Activated T-cell treated with anti-CD3 and anti-CD28 coated beads, Interleukin-2, amount 50 U/mL, for 24 hours (primary cell): ENCODE measurements at regions not wholly inside any gene's neighbourhood (a gene's known extent, or its start where the extent isn't known, plus 50 kb on each side); places are given as distances from the start of the nearest gene placed in this dataset.
"Not testable (repeated sequence)": the region's sequence is repeated elsewhere in the genome, so short reads cannot be mapped to it uniquely, and the experiment has no call there.

Experiments
- DNase-seq: peaks from one replicate; pipeline ENCODE4 v3.0.0-alpha.2; 2020
- H3K27ac Mint-ChIP-seq: 2 replicates; pipeline ENCODE4 v1.8.0; 2020; ENCODE audit warnings: mild to moderate bottlenecking, mixed read lengths
- H3K27me3 Mint-ChIP-seq: 2 replicates; pipeline ENCODE4 v1.8.0; 2020; ENCODE audit warnings: mixed read lengths
- H3K36me3 Mint-ChIP-seq: 2 replicates; pipeline ENCODE4 v1.8.0; 2020; ENCODE audit warnings: low read depth, mixed read lengths
- H3K4me1 Mint-ChIP-seq: 2 replicates; pipeline ENCODE4 v1.8.0; 2020; ENCODE audit warnings: low read depth, mixed read lengths
- H3K4me3 Mint-ChIP-seq: 2 replicates; pipeline ENCODE4 v1.8.0; 2020; ENCODE audit warnings: mild to moderate bottlenecking, moderate library complexity, mixed read lengths
- H3K9me3 Mint-ChIP-seq: 2 replicates; pipeline ENCODE4 v1.8.0; 2020; ENCODE audit warnings: mixed read lengths

DNA sequence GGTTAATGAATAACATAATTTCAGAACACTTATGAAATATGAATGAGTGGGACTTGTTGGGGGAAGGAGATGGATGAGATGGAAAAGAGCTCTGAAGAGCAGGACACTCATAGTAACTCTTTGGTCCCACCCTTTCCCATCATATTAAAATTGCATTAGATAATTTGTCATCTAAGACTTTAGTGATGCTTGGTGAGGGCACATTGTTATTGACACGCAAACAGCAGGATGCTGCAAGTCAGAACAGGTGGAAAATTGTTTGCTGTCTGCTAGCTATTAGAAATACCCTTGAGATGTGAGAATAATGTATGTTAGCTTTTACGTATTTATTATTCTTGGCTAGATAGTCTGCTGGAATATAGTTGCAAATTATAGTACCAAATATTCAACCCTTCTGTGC, 75.7 kb downstream of the TANC2 start:
- H3K9me3 Mint-ChIP-seq, result no peaks in the 10 kb centered on the region
- peaks cover 12% of the 10 kb centered on the region for H3K4me1 Mint-ChIP-seq
- H3K27ac Mint-ChIP-seq, result no peak overlapping the region
- H3K36me3 Mint-ChIP-seq, result no peaks in the 10 kb centered on the region
- no peaks in the 10 kb centered on the region for H3K27me3 Mint-ChIP-seq
- no peak overlapping the region for H3K4me3 Mint-ChIP-seq
- DNase-seq, result no peak

DNA sequence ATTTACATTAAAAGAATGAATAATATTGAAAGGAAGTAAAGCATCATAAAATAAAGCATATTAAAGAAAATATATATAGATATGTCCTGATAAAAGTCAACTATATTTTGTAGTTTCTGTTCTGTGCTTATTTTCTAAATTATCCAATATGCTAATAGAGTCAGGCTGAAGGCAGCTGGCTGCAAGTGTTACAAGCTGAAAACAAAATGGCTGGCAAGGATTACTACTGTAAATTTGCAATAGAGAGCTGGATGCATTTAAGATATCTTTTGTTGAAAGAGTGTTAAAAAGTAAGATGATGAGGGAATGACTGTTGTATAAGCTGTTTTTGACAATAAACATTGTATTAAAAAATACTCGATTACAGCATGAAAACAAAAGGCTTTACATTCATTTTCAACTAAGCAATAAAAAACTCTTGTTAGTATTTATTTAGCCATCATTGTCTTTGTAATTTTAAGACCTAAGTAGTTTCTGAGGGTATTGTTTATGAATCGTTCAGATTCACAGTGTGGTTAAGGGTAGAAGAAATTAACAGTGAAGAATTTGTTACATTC, 76.3 kb downstream of the TANC2 start:
- Mint-ChIP-seq H3K4me3 (no peak overlapping the region), H3K4me1 (peaks cover 12% of the 10 kb centered on the region), H3K9me3 (no peaks in the 10 kb centered on the region), H3K27ac (no peak overlapping the region), H3K36me3 (no peaks in the 10 kb centered on the region), H3K27me3 (no peaks in the 10 kb centered on the region)
- DNase-seq, result no peak

DNA sequence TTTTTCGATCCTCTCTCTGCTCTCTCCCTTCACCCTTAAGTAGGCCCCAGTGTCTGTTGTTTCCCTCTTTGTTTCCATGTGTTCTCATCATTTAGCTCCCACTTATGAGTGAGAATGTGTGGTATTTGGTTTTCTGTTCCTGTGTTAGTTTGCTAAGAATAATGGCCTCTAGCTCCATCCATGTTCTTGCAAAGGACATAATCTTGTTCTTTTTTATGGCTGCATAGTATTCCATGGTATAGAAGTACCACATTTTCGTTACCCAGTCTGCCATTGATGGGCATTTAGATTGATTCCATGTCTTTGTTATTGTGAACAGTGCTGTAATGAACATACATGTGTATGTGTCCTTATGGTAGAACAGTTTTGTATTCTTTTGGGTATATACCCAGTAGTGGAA, 91.5 kb downstream of the TANC2 start:
- DNase-seq, result not testable (repeated sequence)

DNA sequence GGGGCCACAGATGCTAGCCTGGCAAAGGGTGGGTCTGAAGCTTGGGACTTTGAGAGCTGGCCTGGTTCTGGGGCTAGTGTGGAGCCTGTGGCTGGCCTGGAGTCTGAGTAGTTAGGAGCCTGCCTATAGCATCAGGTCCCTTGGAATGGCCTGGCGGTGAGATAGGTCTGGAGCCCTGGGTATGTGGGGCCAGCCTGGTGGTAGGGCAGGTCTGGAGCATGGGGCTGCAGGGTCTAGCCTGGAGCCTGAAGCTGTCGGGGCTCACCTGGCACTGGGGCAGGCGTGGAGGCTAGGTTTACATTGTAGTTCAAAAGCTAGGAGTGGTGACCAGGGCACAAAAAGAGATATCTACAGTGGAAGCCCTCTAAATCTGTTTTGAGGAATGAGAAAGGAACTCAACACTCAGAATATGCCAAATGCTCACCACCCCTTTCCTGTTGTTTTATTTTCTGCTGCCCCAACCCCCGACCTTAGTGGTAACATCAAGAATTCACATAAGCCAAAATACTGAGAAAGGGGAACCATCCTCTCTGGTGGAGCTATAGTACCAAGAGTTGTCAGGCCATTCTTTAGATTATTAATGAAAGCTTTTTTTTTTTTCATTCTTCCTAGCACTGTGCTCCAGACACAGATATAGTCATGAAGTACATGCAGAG, 100.3 kb downstream of the TANC2 start:
- Mint-ChIP-seq H3K27me3 (no peaks in the 10 kb centered on the region), H3K4me3 (no peak overlapping the region), H3K27ac (no peak overlapping the region), H3K9me3 (no peaks in the 10 kb centered on the region), H3K4me1 (peaks cover 23% of the 10 kb centered on the region), H3K36me3 (no peaks in the 10 kb centered on the region)
- DNase-seq, result no peak

More for the DNA sequence above, 91.5 kb downstream of the TANC2 start:
- H3K27ac Mint-ChIP-seq, H3K4me1 Mint-ChIP-seq, H3K27me3 Mint-ChIP-seq, H3K36me3 Mint-ChIP-seq, H3K4me3 Mint-ChIP-seq, H3K9me3 Mint-ChIP-seq: not testable (repeated sequence)

DNA sequence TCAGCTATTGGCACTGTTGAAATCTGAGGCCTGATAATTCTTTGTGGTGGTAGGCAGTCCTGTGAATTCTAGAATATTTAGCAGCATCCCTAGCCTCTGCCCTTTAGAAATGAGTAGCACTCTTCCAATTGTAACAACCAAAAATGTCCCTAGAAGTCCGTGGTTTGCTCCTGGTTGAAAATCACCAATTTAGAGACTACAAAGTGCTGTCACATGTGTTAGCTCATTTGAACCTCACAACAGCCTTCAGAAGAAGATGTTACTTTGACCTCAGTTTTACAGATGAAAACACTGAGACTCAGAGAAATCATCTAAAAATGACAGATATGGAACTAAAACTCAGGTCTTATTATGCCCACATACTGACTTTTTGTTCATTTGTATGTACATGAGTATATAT, 103.2 kb downstream of the TANC2 start:
- H3K27me3 Mint-ChIP-seq, result no peaks in the 10 kb centered on the region
- DNase-seq, result no peak
- H3K9me3 Mint-ChIP-seq, result no peaks in the 10 kb centered on the region
- no peak overlapping the region for H3K4me3 Mint-ChIP-seq
- peaks cover 29% of the 10 kb centered on the region for H3K4me1 Mint-ChIP-seq
- no peaks in the 10 kb centered on the region for H3K36me3 Mint-ChIP-seq
- H3K27ac Mint-ChIP-seq, result no peak overlapping the region

DNA sequence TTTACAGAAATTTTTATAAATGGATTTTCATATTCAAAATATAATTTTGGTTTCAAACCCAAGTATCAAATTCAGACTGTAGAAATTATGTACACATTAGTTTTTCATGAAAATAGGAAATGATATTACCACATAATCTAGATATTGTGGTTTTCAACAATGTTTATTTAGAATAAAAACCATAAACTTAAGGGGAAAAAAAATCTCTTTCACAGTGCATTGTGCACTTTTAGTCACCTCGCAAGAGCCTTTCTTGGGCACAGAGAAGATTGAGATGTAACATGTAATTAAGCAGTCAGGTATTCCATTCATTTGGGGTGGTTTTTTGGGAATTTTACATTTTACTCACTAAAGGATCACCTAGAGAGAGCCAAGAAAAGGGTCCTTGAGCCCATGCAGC, 104.0 kb downstream of the TANC2 start:
- H3K4me1 Mint-ChIP-seq, result peaks cover 29% of the 10 kb centered on the region
- H3K9me3 Mint-ChIP-seq, result no peaks in the 10 kb centered on the region
- no peaks in the 10 kb centered on the region for H3K36me3 Mint-ChIP-seq
- no peak overlapping the region for H3K27ac Mint-ChIP-seq
- DNase-seq, result no peak
- no peaks in the 10 kb centered on the region for H3K27me3 Mint-ChIP-seq
- no peak overlapping the region for H3K4me3 Mint-ChIP-seq

DNA sequence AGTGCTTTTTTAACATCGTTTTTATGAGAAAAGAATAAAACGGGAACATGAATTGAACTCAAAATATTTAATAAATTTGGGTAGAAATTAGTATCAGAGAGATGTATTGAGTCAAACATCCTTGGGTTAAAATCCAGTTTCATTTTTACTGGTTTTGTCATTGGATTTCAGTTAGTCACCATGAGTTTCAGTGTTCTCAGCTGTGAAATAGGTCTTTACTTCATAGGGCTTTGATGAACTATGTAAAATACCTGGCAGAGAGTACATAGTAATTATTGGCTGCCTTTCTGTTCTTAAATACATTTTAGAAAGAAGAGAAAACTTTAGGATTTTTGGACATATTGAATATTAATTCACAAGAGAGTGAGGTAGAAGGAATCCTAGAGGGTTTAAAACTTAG, 105.8 kb downstream of the TANC2 start:
- H3K9me3 Mint-ChIP-seq, result no peaks in the 10 kb centered on the region
- H3K27ac Mint-ChIP-seq, result no peak overlapping the region
- H3K27me3 Mint-ChIP-seq, result no peaks in the 10 kb centered on the region
- no peak for DNase-seq
- H3K4me1 Mint-ChIP-seq, result peaks cover 19% of the 10 kb centered on the region
- no peak overlapping the region for H3K4me3 Mint-ChIP-seq
- H3K36me3 Mint-ChIP-seq, result no peaks in the 10 kb centered on the region

DNA sequence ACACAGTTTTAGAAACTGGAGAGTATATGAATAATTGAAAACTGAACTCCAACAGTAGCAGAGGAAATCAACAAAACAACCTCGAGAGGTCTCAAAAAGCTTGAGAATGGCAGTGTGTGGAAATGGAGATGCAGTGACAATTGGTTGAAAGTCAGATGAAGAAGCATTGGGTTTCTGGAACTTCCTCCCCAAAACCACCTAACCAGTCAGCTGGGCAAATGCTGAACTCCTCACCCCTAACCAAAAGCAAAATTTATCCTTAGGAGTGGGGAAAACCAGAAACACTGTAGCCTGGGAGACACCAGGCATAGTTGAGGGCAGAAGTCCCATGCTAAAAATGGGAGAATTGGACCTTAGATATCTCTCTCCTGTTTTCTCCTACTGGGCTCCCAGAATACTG, 109.9 kb downstream of the TANC2 start:
- Mint-ChIP-seq H3K9me3 (no peaks in the 10 kb centered on the region), H3K4me1 (peaks cover 8% of the 10 kb centered on the region), H3K27ac (no peak overlapping the region), H3K27me3 (no peaks in the 10 kb centered on the region), H3K4me3 (no peak overlapping the region), H3K36me3 (no peaks in the 10 kb centered on the region)
- no peak for DNase-seq

DNA sequence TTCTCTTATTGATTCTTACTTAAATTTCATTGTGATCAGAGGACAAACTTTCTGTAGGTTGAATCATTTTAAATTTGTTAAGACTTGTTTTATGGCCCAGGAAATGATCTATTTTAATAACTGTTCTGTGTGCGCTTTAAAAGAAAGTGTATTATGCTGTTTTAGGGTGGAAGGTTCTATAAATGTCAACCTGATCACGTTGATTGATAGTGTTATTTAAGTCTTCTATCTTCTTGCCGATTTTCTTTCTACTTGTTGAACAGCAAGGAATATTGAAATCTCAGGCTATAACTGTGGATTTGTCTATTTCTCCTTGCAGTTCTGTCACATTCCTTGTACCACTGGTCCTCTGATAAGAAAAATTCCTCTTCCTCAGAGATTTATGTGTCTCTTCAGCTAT, 112.7 kb downstream of the TANC2 start:
- Mint-ChIP-seq H3K9me3 (no peaks in the 10 kb centered on the region), H3K4me1 (peaks cover 2% of the 10 kb centered on the region), H3K36me3 (no peaks in the 10 kb centered on the region), H3K4me3 (no peak overlapping the region), H3K27ac (no peak overlapping the region), H3K27me3 (no peaks in the 10 kb centered on the region)
- DNase-seq, result no peak

DNA sequence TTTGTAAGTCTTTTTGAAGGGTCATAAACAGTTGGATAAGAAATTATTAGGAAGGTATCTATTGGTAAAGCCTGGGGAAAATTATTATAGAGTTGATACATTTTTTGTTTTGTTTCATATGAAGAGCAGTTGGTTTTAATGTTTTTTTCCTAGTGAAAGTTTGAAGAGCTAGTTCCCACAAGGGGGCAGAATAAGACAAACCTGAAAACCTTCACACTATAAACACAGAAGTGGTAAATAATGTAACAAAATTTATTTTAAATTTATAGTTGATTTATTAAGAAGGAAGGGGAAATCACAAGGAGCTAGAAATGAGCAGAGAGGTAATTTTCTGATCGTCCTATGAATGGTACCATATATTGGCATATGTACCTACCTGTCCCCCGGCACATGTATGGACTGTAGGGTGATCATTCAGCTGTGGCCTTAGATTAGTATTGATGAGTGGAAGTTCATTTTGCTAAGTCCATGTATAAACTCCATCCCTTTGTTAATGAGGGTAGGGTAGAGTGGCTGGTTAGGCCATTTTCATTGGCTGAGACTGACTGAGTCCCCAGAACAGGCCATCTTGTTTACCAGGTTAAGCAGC, 116.3 kb downstream of the TANC2 start:
- no peaks in the 10 kb centered on the region for H3K27me3 Mint-ChIP-seq
- peaks cover 2% of the 10 kb centered on the region for H3K36me3 Mint-ChIP-seq
- no peak for DNase-seq
- H3K4me1 Mint-ChIP-seq, result peaks cover 2% of the 10 kb centered on the region
- H3K9me3 Mint-ChIP-seq, result peaks cover 3% of the 10 kb centered on the region
- H3K4me3 Mint-ChIP-seq, result no peak overlapping the region
- H3K27ac Mint-ChIP-seq, result no peak overlapping the region

DNA sequence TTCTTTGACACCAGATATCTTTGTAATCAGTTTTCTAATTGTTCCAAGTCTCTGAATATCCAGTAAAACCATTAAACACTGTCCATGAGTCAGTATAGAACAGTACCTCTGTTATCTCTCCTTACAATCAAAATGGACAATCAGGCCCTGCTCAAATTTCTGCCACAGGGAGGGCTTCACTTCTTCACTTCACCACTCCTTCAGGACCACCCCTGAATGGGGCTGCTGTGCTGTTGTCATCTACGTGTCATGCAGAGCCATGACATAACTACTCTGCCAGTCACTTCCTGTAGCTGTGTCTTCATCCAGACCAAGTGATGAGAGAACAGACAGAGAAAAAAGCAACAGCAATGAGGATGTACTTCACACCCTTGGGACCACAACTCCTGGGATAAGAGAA, 116.9 kb downstream of the TANC2 start:
- Mint-ChIP-seq H3K36me3 (peaks cover 2% of the 10 kb centered on the region), H3K9me3 (peaks cover 3% of the 10 kb centered on the region), H3K4me1 (peaks cover 2% of the 10 kb centered on the region), H3K27me3 (no peaks in the 10 kb centered on the region), H3K27ac (no peak overlapping the region), H3K4me3 (no peak overlapping the region)
- DNase-seq, result no peak

DNA sequence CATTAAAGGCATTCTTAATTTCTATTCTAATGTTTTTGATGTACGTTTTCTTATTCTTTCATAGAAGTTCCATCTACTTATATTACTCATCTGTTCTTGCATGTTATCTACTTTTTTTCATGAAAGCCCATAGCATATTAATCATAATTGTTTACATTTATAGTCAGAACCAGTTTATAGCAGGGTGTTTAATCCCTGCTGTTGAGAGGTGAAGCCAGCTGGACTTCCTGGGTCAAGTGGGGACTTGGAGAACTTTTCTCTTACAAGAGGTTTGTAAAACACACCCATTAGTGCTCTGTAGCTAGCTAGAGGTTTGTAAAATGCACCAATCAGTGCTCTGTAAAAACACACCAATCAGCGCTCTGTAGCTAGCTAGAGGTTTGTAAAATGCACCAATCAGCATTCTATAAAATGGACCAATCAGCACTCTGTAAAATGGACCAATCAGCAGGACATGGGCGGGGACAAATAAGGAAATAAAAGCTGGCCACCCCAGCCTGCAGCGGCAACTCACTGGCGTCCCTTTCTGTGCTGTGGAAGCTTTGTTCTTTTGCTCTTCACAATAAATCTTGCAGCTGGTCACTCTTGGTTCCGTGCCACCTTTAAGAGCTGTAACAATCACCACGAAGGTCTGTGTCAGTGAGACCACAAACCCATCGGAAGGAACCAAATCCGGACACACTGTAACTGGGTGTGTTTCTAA, 120.6 kb downstream of the TANC2 start:
- Mint-ChIP-seq H3K4me1 (no peaks in the 10 kb centered on the region), H3K36me3 (peaks cover 2% of the 10 kb centered on the region), H3K27me3 (no peaks in the 10 kb centered on the region), H3K9me3 (peaks cover 3% of the 10 kb centered on the region), H3K4me3 (no peak overlapping the region), H3K27ac (no peak overlapping the region)
- no peak for DNase-seq

DNA sequence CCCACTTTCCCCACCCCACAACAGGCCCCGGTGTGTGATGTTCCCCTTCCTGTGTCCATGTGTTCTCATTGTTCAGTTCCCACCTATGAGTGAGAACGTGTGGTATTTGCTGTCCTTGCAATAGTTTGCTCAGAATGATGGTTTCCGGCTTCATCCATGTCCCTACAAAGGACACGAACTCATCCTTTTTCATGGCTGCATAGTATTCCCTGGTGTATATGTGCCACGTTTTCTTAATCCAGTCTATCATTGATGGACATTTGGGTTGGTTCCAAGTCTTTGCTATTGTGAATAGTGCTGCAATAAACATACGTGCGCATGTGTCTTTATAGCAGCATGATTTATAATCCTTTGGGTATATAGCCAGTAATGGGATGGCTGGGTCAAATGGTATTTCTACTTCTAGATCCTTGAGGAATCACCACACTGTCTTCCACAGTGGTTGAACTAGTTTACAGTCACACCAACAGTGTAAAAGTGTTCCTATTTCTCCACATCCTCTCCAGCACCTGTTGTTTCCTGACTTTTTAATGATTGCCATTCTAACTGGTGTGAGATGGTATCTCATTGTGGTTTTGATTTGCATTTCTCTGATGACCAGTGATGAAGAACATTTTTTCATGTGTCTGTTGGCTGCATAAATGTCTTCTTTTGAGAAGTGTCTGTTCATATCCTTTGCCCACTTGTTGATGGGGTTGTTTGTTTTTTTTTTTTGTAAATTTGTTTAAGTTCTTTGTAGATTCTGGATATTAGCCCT, 124.5 kb downstream of the TANC2 start:
- H3K4me1 Mint-ChIP-seq, H3K27me3 Mint-ChIP-seq, H3K4me3 Mint-ChIP-seq, H3K36me3 Mint-ChIP-seq, DNase-seq, H3K9me3 Mint-ChIP-seq, H3K27ac Mint-ChIP-seq: not testable (repeated sequence)

DNA sequence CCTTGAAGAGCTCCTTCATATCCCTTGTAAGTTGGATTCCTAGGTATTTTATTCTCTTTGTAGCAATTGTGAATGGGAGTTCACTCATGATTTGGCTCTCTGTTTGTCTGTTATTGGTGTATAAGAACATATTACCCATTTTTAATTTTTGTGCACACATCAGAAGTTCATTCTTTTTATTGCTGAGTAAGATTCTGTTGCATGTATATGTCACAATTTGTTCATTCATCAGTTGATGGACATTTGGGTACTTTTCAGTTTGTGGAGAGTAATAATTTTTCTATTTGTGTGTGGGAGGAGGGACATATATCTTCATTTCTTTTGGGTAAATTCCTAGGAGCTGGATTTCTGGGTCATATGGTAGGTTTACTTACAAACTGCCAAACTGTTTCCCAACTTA, 125.9 kb downstream of the TANC2 start:
- not testable (repeated sequence) for H3K4me1 Mint-ChIP-seq, H3K4me3 Mint-ChIP-seq, H3K9me3 Mint-ChIP-seq, H3K27ac Mint-ChIP-seq, H3K36me3 Mint-ChIP-seq, H3K27me3 Mint-ChIP-seq, DNase-seq

DNA sequence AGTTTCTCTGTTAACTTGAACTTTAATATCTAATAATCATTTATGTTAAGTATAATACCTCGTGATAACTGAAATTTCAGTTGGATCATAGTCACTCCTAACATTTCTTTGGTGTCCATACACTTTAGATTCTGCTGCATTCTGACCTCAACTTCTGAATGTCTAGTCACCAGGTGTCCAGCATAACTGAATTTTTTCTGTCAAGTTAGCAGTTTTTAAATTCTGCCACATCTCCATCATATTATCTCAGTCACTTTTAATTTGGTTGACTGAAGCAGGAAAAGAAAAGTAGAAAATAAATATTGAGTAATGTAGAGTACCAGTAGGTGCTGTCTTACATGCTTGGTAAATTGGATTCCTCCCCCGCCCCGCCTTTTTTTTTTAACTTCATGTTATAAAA, 128.6 kb downstream of the TANC2 start:
- Mint-ChIP-seq H3K36me3 (peaks cover 4% of the 10 kb centered on the region), H3K27ac (no peak overlapping the region), H3K4me1 (no peaks in the 10 kb centered on the region), H3K9me3 (peaks cover 3% of the 10 kb centered on the region), H3K27me3 (no peaks in the 10 kb centered on the region), H3K4me3 (no peak overlapping the region)
- no peak for DNase-seq
